Activated CD4-positive, CD25-positive, alpha-beta regulatory T cell treated with anti-CD3 and anti-CD28 coated beads, Interleukin-2, amount 50 U/mL, for 24 hours (primary cell): ENCODE measurements at regions not wholly inside any gene's neighbourhood (a gene's known extent, or its start where the extent isn't known, plus 50 kb on each side); places are given as distances from the start of the nearest gene placed in this dataset.

Experiments used
- ATAC-seq, 2 donors: fragments of 150-1000 bp; cut with Tn5 transposase; one replicate each; pipeline ENCODE4 v1.10.0; 2021; ENCODE audit warnings: mild to moderate bottlenecking in 1 of 2, moderate library complexity in 1 of 2

DNA sequence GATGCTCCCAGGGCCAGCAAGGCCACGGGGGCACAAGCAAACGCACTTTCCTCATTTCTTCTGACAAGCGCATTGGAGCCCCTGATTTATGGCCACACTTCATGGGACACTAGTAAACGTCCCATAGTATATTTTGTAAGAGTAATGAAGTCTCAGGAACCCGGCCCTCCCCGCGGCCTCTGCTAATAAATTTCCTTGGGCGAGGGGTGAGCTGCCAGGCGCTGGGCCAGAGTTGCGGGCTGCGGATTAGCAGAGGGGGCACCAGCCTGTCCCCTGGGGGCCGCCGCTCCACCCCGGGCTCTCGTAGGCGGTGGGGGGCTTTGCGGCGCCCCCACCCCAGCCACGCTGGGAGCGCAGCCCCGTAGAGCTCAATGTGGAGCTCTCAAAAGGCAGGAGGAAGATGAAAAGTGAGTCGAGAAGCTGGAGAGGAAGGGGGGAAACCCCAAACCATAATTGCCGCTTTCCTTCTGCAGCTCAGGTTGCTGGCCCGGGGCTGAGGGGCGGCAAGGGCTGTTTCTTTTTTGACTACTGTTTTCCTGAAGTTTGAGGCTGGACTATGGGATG is 173.6 kb downstream of the CDC5L start:
- ATAC-seq, result no peak

DNA sequence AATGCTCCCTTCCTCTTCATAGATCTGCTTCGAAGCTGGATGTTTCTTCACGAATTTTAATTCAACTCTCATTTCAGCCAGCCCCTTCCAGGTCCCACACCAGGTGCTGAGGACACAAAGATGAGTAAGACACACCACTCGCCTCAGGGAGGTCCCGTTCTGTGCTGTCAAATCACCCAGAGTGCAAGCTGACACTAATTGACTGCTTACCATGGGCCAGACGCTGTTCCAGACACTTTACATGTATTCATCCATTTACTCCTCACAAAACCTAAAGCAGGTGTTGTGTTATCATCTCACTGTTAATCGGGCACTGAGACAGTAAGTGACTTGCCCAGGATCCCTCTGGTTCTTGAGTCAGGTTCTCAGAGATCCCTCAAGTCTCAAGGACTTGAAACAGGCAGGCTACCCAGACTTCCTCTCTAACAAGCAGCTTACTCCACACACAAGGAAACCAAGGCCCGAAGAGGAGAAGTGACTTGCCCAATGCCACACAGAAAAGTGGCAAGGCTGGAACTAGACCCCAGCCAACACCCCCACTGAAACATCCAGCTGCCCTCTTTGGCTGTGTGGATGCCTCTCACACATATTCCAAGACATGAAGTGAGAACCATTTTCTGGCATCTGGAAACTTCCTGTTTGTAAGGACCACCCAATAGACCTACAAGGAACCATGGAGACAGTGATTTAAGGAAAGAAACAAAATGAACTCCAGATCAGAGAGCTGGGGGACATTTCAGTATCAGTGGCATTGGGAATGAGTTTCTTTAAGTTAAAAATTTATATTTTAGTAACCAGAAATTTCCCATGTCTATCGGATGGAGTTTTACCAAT is 174.5 kb downstream of the CDC5L start:
- no peak for ATAC-seq

DNA sequence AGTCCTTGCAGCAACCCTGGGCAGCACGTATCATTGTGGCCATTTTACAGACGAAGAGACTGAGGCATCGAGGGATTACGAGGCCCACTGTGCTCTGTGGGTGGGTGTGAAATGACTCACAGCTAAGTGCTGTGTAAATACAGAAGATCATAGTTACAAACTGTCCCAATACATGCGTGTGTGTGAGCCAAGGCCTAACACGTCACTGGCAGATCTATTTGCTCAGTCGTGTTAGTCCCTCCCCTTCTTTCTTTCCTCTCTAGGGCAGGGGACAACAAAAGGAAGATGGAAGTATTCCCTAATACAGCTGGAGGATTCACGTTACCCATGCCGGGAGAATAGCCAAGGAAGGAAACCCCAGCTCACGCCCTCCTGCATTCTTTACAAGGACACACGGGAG is 175.9 kb downstream of the CDC5L start:
- ATAC-seq, result no peak

GRCh38 chr6:44564906-44565524 is 177.5 kb downstream of the CDC5L start:
- ATAC-seq, result no peak

DNA sequence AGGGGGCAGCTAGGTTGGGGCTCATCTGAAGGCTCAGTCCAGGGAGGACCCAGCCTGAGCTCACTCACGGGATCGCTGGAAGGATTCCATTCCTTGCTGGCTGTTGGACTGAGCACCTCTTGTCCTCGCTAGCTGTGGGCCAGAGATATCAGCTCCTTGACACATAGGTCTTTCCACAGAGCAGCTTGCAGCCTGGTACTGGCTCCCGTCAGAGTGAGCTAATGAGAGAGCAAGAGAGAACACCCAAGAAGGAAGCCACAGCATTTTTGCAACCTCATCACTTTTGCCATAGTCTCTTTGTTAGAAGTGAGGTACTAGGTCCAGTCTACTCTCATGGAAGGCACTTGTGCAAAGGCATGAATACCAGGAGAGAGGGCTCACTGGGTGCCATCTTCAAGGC is 179.9 kb downstream of the CDC5L start:
- no peak for ATAC-seq

GRCh38 chr6:44569131-44569530 is 181.6 kb downstream of the CDC5L start:
- ATAC-seq, result no peak

- no peak for ATAC-seq
These were observed 182.5 kb downstream of the CDC5L start for GRCh38 chr6:44569931-44570385.

DNA sequence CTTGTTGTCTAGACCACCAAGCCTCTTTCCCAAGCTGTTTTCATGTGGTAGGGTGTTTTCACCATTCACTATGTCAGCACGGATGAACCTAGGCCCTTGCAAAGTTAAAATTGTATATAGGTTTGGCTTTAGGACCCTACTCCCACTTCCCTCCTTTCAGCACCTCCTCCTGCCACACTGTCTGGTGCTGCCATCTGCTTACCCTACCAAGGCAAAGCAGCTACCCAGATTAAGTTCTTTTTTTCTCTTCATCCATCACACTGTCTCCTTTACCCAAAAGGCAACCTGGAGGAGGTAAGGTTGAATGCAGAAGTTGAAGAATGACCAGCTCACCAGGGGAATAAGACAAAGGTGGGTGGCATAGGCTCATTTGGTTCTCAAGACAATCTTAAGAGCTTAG is 184.0 kb downstream of the CDC5L start:
- no peak for ATAC-seq

DNA sequence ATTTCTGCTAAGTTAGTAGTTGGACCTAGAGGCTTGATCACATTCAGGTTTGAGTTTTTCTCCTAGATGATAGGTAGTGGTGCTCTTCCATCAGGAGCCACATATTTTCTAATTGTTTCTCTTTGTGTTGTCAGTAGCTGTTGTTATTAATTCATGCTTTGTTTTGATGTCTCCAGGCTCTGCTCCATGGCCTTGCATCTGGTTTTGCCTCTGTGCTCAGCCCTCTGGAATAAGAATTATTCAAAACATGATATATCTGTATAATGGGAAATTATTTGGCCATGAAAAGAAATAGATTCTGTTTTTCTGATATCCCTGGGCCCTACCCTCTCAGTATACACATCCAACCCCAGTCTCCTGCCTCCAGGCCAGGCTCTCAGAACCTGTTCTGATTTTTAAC is 184.8 kb downstream of the CDC5L start:
- ATAC-seq, result no peak

GRCh38 chr6:44575644-44576043 is 188.1 kb downstream of the CDC5L start:
- no peak for ATAC-seq

DNA sequence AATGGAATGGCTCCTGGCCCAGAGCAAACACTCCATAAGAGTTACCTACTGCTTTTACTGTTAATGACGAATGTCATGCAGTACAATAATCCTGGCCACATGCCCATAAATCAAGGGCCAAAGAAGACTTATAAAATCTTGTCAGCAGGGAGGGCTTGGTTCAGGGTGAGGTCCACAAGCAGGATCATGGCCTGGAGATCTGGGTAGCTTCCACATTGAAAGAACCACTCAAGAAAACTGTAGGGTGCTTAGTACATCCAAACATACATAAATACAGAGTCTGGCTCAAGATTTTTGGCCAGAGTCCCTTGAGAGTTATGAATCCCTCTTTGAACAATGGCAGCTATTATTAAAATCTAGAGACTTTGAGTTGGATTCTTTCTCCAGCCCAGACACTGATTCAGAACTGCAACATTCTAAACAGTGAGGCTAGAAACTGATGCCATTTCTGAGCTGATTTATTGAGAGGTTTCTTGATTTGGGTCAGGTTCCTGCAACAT is 188.7 kb downstream of the CDC5L start:
- ATAC-seq, result no peak

DNA sequence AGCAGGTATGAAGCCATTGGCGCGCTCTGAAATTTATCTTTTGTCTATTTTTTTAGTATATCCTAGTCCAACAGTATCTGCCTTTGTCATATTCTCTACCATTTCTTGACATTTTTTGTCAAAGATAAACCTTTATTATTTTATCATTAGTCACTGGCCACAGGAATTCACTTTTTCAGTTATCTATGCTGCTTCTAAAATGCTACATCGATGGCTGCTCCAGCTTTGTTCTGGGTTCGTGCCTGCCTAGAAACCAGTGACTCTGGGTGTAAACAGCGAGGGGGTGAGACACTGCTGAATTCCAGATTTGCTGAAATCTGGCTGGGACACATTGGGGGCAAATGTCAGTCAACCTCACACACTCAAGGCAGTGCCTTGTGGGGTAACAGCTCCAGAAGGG is 193.4 kb downstream of the CDC5L start:
- no peak for ATAC-seq

DNA sequence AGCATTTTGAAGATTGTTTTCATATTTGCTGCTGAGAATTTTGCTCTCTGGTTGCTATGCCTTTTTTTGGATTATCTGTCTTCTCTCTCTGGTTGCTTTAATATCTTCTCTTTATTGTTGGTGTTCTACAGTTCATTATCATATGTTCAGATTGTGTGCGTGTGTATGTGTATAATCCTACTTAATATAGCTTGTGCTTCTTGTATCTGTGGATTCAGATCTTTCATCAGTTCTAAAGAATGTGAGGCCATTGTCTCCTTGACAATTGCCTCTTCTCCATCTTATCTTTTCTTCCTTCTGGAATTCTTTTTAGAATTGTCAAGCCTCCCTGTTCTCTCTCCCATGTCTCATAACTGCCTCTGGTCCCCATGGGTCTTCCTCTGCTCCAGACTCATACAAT is 195.4 kb downstream of the CDC5L start:
- ATAC-seq, result no peak

DNA sequence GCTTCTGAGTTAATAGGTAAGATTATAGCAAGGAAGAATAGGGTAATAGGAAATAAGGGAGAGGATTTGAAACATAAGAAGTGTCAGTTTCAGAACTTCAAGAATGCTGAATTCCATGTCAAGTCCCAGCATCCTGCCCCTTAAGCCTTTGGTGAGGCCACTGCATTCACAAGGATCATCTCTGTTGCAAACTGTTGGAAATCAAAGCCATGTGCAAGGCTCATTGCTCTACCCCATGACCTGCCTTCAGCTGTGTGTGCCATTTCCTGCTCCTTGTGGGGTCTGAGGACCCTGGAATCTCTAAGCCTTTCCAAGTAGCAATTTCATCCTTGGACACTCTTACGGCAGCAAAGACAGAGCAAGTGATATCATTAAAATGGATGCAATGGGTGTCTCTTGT is 203.0 kb downstream of the CDC5L start:
- no peak for ATAC-seq

DNA sequence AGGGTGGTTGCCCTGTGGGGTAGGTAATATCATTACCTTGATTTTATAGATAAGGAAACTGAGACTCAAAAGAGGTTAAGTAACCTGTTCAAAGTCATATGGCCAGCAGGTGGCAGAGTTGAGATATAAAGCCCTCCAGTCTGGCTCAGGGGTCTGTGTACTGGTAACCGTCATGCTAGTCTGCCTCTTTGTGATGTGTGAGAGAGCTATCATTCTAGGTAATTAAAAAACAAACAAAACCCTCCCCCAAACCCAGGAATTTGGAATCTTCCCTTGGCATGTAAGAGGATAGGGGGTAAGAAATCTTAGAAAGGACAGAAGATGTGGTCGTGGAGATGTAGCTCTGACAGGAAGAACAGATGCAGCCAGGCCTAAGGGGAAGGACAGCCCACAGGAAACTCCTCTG is 206.0 kb downstream of the CDC5L start:
- peak; percentile 48 to 73 for ATAC-seq

- ATAC-seq, result no peak
These were observed 207.0 kb downstream of the CDC5L start for GRCh38 chr6:44594481-44594880.

GRCh38 chr6:44598679-44599078 is 211.2 kb downstream of the CDC5L start:
- no peak for ATAC-seq

- ATAC-seq, result no peak
These were observed 212.2 kb downstream of the CDC5L start for GRCh38 chr6:44599672-44600071.

DNA sequence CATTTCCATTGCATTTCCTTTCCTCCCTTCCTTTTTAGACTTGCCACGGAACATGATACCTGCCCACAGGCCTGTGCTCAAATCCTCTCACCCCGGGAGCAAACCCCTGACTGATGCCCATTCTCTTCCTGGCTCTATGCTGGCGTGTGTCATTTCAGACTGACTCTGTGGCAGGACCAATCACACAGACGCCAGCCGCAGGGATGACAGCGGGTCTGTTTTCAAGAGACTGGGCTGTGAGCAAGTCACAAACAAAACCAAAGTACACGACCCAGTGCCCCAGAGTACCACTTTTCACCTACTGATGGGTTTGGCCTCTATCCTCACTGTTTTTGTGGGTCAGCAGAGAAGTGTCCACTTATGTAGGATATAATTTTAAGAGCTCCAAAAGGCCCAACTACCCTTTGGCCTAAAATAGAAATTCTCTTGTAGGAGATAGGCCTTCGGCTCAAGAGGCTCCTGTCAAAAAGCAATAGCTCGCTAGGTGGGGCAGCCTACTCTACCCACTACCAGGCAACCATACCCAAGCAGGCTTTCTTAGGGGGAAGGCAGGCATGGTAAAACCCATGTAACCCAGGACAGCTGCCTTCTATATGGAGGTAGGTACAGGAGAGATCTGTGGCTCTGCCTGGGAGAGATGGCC is 215.7 kb downstream of the CDC5L start:
- ATAC-seq, result no peak

GRCh38 chr6:44606504-44606903 is 219.0 kb downstream of the CDC5L start:
- ATAC-seq, result no peak

GRCh38 chr6:44606976-44607375 is 219.5 kb downstream of the CDC5L start:
- no peak for ATAC-seq

DNA sequence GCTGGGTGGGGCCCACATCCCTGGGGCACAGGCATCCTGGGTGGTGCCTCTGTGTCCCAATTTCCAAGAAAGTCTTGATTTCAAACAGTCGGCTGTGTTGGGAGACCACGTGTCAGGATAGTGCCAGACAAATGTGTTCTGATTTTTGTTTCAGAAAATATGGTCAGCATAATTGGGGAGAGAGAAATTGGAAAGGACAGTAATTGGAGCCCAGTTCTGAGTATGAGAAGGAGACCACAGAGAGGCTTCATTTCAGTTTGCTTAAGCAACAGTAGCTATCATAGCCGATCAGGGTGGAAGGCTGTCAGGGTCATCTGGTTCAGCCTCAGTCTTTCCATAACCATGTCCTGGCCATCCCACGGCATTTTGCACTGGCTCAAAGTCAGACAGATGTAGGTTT is 220.7 kb downstream of the CDC5L start:
- no peak for ATAC-seq

- no peak for ATAC-seq
These were observed 221.6 kb downstream of the CDC5L start for GRCh38 chr6:44609051-44609612.
